ENCODE measurements at regions not wholly inside any gene's neighbourhood (a gene's known extent, or its start where the extent isn't known, plus 50 kb on each side); places are given as distances from the start of the nearest gene placed in this dataset.

- peak; percentile 34 for TF ChIP-seq NFIC (IDR thresholded peaks at IDR 0.05)
- no peak for TF ChIP-seq TEAD4 (IDR thresholded peaks at IDR 0.05)
These were observed 230.6 kb upstream of the KIAA1217 start for GRCh38 chr10:23978317-23978716.

DNA sequence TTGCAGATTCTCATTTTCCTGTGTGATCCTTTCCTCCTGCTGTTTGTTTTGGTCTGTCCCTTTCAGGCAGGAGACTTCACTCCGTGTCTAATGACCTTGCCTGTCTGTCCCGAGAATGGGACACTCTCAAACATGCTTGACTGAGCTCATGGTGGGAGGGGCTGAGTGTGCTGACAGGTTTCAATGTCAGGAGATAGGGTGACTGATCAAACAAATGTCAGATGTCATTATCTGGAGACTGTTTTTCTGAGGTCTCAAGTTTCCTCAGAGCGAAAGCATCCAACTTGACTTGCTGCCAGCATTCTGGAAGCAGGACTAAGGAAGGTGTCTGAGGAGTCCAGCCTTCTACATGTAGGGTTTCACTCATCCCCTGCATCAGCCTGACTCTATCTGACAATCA is 228.8 kb upstream of the KIAA1217 start:
- no peak for TF ChIP-seq CREB1 (IDR thresholded peaks at IDR 0.05; ENCODE audit: low read depth)
- no peak for TF ChIP-seq RAD21 (IDR thresholded peaks at IDR 0.05; ENCODE audit: low read depth)
- peak; percentile 74 for TF ChIP-seq TCF12 (IDR thresholded peaks at IDR 0.05; ENCODE audit: low read depth)
- peak; percentile 69; the same call in 1 of the 2 replicates for TF ChIP-seq EP300 (IDR thresholded peaks at IDR 0.05; ENCODE audit: borderline replicate concordance)
- TF ChIP-seq TEAD4 (IDR thresholded peaks at IDR 0.05): peak; percentile 42; the same call in 1 of the 2 replicates
- peak; percentile 77 for TF ChIP-seq NFIC (IDR thresholded peaks at IDR 0.05)
- TF ChIP-seq YY1 (IDR thresholded peaks at IDR 0.05; ENCODE audit: low read depth): peak; percentile 12; the same call in 1 of the 2 replicates

- no peak for TF ChIP-seq ZBTB7A (IDR thresholded peaks at IDR 0.05; ENCODE audit: low read depth)
These were observed 227.2 kb upstream of the KIAA1217 start for GRCh38 chr10:23981520-23982309.

DNA sequence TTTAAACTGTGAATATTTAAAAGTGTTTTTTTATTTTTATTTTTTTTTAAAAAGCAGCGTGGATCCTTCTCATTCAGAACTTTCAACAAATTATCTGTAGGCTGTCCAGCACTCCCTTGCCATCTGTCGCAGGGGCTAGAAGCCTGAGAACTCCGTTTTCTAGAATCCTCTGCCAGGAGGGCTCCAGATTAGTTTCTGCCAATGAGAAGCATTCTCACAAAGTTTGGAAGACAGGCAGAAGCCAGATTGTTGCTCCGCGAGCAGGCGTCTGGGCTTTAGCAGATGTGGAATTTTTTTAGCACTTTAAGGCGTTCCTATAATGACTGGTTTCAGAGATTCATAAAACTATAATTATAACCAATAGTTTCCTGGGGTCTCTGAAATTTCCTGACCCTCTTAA is 220.9 kb upstream of the KIAA1217 start:
- TF ChIP-seq EGR1 (IDR thresholded peaks at IDR 0.05) (no peak), EP300 (IDR thresholded peaks at IDR 0.05; ENCODE audit: borderline replicate concordance) (no peak), TEAD4 (IDR thresholded peaks at IDR 0.05) (no peak), MAX (IDR thresholded peaks at IDR 0.05) (no peak), FOXM1 (IDR thresholded peaks at IDR 0.05; ENCODE audit: borderline replicate concordance, low read depth) (no peak)

- peak; percentile 98 for TF ChIP-seq RAD21 (IDR thresholded peaks at IDR 0.05; ENCODE audit: low read depth)
- TF ChIP-seq TCF12 (IDR thresholded peaks at IDR 0.05; ENCODE audit: low read depth): no peak
These were observed 214.4 kb upstream of the KIAA1217 start for GRCh38 chr10:23994459-23995046.

- no peak for TF ChIP-seq FOXM1 (IDR thresholded peaks at IDR 0.05; ENCODE audit: borderline replicate concordance, low read depth)
- no peak for TF ChIP-seq EP300 (IDR thresholded peaks at IDR 0.05; ENCODE audit: borderline replicate concordance)
- TF ChIP-seq TEAD4 (IDR thresholded peaks at IDR 0.05): no peak
- no peak for TF ChIP-seq NFIC (IDR thresholded peaks at IDR 0.05)
- TF ChIP-seq CEBPB (IDR thresholded peaks at IDR 0.05): no peak
- no peak for TF ChIP-seq ZBTB7A (IDR thresholded peaks at IDR 0.05; ENCODE audit: low read depth)
- TF ChIP-seq YY1 (IDR thresholded peaks at IDR 0.05; ENCODE audit: low read depth): no peak
- no peak for TF ChIP-seq TCF12 (IDR thresholded peaks at IDR 0.05; ENCODE audit: low read depth)
These were observed 209.5 kb upstream of the KIAA1217 start for GRCh38 chr10:23999445-23999844.

DNA sequence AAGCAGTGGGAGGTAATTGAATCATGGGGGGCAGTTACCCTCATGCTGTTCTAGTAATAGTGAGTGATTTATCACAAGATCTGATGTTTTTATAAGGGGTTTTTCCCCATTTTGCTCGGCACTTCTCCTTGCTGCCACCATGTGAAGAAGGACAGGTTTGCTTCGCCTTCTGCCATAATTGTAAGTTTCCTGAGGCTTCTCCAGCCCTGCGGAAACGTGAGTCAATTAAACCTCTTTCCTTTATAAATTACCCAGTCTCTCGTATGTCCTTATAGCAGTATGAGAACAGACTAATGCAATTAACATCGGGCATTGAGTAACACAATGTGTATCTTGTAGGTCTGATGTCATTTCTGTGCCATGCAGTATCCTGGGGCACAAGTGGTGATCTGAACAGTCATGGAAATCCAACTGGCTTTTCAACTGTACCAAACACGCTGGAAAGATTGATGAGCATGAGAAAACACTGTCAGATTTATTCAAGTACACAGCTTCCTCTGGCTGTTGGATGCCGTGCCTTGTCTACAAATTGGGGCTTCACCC is 208.6 kb upstream of the KIAA1217 start:
- TF ChIP-seq CEBPB (IDR thresholded peaks at IDR 0.05) (no peak), MAX (IDR thresholded peaks at IDR 0.05) (no peak), ZBTB7A (IDR thresholded peaks at IDR 0.05; ENCODE audit: low read depth) (no peak), YY1 (IDR thresholded peaks at IDR 0.05; ENCODE audit: low read depth) (no peak), TEAD4 (IDR thresholded peaks at IDR 0.05) (no peak), EP300 (IDR thresholded peaks at IDR 0.05; ENCODE audit: borderline replicate concordance) (no peak), EGR1 (IDR thresholded peaks at IDR 0.05) (no peak), CREB1 (IDR thresholded peaks at IDR 0.05; ENCODE audit: low read depth) (no peak), NFIC (IDR thresholded peaks at IDR 0.05) (no peak), REST (IDR thresholded peaks at IDR 0.05; ENCODE audit: low read depth) (no peak), TAF1 (IDR thresholded peaks at IDR 0.05; ENCODE audit: low read depth) (no peak), FOXM1 (IDR thresholded peaks at IDR 0.05; ENCODE audit: borderline replicate concordance, low read depth) (no peak), RAD21 (IDR thresholded peaks at IDR 0.05; ENCODE audit: low read depth) (no peak), USF1 (IDR thresholded peaks at IDR 0.05) (no peak)

DNA sequence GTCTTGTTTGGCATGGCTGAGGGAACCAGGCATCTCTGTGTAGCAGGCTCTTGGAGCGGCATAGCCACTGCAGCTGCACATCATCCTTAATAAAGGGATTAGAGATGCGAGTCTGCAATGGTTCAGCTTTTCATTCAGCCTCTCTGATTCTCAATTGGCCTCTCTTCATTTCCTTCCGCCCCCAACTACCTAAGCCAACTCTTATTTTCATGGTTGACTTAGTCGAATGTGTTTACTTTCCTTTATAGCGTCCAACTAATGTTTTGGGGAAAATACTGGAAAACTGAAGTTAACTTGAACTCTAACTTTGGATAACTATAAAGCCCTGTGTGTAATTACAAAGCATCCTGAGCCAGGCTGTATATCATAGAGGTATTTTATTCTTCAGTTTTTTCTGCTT is 202.2 kb upstream of the KIAA1217 start:
- TF ChIP-seq NFIC (IDR thresholded peaks at IDR 0.05) (no peak), ZBTB7A (IDR thresholded peaks at IDR 0.05; ENCODE audit: low read depth) (no peak), FOXM1 (IDR thresholded peaks at IDR 0.05; ENCODE audit: borderline replicate concordance, low read depth) (no peak), CEBPB (IDR thresholded peaks at IDR 0.05) (no peak), RAD21 (IDR thresholded peaks at IDR 0.05; ENCODE audit: low read depth) (no peak), EP300 (IDR thresholded peaks at IDR 0.05; ENCODE audit: borderline replicate concordance) (no peak), YY1 (IDR thresholded peaks at IDR 0.05; ENCODE audit: low read depth) (no peak), EGR1 (IDR thresholded peaks at IDR 0.05) (no peak), MAX (IDR thresholded peaks at IDR 0.05) (no peak), TCF12 (IDR thresholded peaks at IDR 0.05; ENCODE audit: low read depth) (no peak), USF1 (IDR thresholded peaks at IDR 0.05) (no peak), TAF1 (IDR thresholded peaks at IDR 0.05; ENCODE audit: low read depth) (no peak), CREB1 (IDR thresholded peaks at IDR 0.05; ENCODE audit: low read depth) (no peak), REST (IDR thresholded peaks at IDR 0.05; ENCODE audit: low read depth) (no peak), TEAD4 (IDR thresholded peaks at IDR 0.05) (no peak)

Data from Ishikawa (cell line).